Fibroblast of villous mesenchyme (primary cell): ENCODE measurements at regions not wholly inside any gene's neighbourhood (a gene's known extent, or its start where the extent isn't known, plus 50 kb on each side); places are given as distances from the start of the nearest gene placed in this dataset.
A peak's percentile ranks its signal among the peaks of the same experiment; 100 is the strongest.
"Not testable (repeated sequence)": the region's sequence is repeated elsewhere in the genome, so short reads cannot be mapped to it uniquely, and the experiment has no call there.

Experiments used
- DNase-seq: peaks from one replicate; pipeline ENCODE4 v3.0.0-alpha.2; 2010; ENCODE audit warnings: low read depth
- H3K4me3 ChIP-seq: 2 replicates; pipeline ENCODE4 v1.5.1; 2011; ENCODE audit warnings: low read depth, mild to moderate bottlenecking, low read length
- CTCF ChIP-seq: IDR thresholded peaks from 2 replicates; pipeline ENCODE4 v1.5.1; 2012; ENCODE audit warnings: low read depth, mild to moderate bottlenecking, low read length; ENCODE audit not compliant: insufficient read depth

GRCh38 chr18:44564922-44565321 lies 115.8 kb upstream of the SETBP1 start:
- no peak overlapping the region for H3K4me3 ChIP-seq
- peak; percentile 48 for DNase-seq
- TF ChIP-seq CTCF, result no peak

DNA sequence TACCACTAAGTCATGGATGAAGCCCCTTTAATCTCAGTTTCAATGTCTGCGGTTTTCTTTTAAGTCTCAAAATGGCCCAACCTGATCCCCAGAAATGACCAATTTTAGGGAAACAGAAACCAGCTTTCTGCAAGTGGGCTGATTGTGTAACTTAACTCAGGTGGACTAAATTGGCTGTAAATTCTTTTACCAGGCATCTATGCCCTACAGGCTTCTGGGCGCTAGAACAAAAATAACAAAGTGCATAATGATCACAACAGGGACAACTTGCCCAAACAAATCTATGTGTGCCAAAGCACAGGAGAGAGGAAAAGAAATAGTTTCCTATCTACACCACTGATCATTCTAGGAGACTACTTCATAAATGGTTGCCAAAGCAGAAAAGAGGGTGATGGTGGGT lies 112.3 kb upstream of the SETBP1 start:
- no peak for TF ChIP-seq CTCF
- no peak for DNase-seq

DNA sequence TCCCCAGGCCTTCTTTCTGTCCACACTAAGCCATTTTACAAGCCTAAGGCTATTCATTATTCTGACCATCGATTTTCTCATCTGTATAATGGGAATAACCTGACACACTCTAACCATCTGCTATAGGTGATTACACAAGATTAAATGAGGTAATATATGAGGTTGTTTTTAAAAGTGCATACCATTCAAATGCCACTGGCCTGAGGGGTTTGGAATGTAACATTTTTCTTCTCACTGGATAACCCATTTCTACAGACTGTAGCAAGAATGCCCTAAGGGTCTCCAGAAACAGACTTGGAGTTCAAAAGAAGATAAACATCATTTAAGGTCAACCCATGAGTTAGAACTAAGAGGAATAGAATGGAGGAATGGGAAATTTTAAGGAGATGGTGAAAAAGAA lies 111.7 kb upstream of the SETBP1 start:
- TF ChIP-seq CTCF, result no peak
- peak; percentile 39 for DNase-seq
- H3K4me3 ChIP-seq, result no peak overlapping the region

More for the DNA sequence above, 112.3 kb upstream of the SETBP1 start:
- H3K4me3 ChIP-seq, result no peak overlapping the region

- no peak for TF ChIP-seq CTCF
- no peak for DNase-seq
- H3K4me3 ChIP-seq, result no peak overlapping the region
Observed at GRCh38 chr18:44569391-44570055, 111.2 kb upstream of the SETBP1 start.

DNA sequence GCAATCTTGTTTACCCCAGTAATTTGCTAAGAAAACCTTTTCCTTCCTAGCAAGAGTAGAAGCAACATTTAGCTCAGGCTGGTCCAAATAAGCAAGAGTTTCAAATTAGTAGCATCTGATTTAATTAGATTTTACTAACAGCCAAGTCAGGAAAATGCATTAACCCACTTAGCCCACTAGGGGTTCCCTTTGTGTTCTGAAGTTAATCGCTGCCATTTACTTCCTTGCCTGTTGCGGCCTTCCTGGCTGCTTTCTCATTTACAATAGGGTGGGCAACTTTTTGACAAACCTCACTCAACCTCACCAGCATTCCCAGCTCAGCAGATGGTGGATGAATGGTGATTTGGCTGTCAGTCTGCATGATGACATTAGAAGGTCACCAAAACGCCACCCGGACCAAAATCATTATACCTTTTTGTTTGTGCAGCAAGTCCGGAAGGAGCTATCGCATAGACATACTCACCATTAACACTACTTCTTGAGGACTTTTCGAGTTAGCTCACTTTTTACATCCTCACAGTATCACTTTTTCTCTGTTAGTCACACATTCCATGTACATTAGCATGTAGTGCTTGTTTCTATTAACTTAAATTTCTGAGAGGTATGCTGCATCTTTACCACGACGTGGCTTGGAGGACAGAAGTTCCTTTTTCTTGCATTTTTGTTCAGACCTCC lies 101.5 kb upstream of the SETBP1 start:
- no peak overlapping the region for H3K4me3 ChIP-seq
- TF ChIP-seq CTCF, result peak; percentile 76
- peak; percentile 48 for DNase-seq

- TF ChIP-seq CTCF, result no peak
- H3K4me3 ChIP-seq, result no peak overlapping the region
- DNase-seq, result no peak
Observed at GRCh38 chr18:44579745-44580144, 100.9 kb upstream of the SETBP1 start.

- no peak for DNase-seq
- TF ChIP-seq CTCF, result no peak
- H3K4me3 ChIP-seq, result no peak overlapping the region
Observed at GRCh38 chr18:44580159-44580558, 100.5 kb upstream of the SETBP1 start.

DNA sequence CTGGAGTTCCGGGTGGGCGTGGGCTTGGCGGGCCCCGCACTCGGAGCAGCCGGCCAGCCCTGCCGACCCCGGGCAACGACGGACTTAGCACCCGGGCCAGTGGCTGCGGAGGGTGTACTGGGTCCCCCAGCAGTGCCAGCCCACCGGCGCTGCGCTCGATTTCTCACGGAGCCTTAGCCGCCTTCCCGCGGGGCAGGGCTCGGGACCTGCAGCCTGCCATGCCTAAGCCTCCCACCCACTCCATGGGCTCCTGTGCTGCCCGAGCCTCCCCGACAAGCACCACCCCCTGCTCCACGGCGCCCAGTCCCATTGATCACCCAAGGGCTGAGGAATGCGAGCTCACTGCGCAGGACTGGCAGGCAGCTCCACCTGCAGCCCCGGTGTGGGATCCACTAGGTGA lies 99.9 kb upstream of the SETBP1 start:
- H3K4me3 ChIP-seq, DNase-seq: not testable (repeated sequence)
